H9 (cell line): ENCODE measurements at regions not wholly inside any gene's neighbourhood (a gene's known extent, or its start where the extent isn't known, plus 50 kb on each side); places are given as distances from the start of the nearest gene placed in this dataset.

ENCODE experiments used
- DNase-seq: peaks from one replicate; pipeline ENCODE4 v3.0.0-alpha.2; 2017
- H2AFZ ChIP-seq: one replicate; pipeline ENCODE4 v1.6.1; 2013; ENCODE audit warnings: mild to moderate bottlenecking, low read length, control low read depth, moderate library complexity
- H2AK5ac ChIP-seq: 2 replicates; pipeline ENCODE4 v1.6.1; 2013; ENCODE audit warnings: low read length, control low read depth, mixed read lengths; ENCODE audit not compliant: insufficient read length
- H2BK120ac ChIP-seq: one replicate; pipeline ENCODE4 v1.6.1; 2013; ENCODE audit warnings: low read depth, mild to moderate bottlenecking, low read length, control low read depth, inconsistent platforms; ENCODE audit not compliant: poor library complexity, severe bottlenecking
- H2BK12ac ChIP-seq: 2 replicates; pipeline ENCODE4 v1.6.1; 2013; ENCODE audit warnings: low read length, control low read depth, mixed read lengths, low read depth; ENCODE audit not compliant: insufficient read length
- H2BK15ac ChIP-seq: 2 replicates; pipeline ENCODE4 v1.6.1; 2013; ENCODE audit warnings: low read depth, low read length, control low read depth
- H2BK20ac ChIP-seq: one replicate; pipeline ENCODE4 v1.6.1; 2013; ENCODE audit warnings: low read depth, mild to moderate bottlenecking, low read length, control low read depth, inconsistent platforms; ENCODE audit not compliant: poor library complexity, severe bottlenecking
- H2BK5ac ChIP-seq: 2 replicates; pipeline ENCODE4 v1.6.1; 2013; ENCODE audit warnings: low read length, control low read depth, mixed read lengths; ENCODE audit not compliant: insufficient read length
- H3K14ac ChIP-seq: 2 replicates; pipeline ENCODE4 v1.6.1; 2013; ENCODE audit warnings: low read length, control low read depth; ENCODE audit not compliant: insufficient read depth
- H3K18ac ChIP-seq: 2 replicates; pipeline ENCODE4 v1.6.1; 2013; ENCODE audit warnings: low read depth, mild to moderate bottlenecking, mixed read lengths, low read length, control low read depth; ENCODE audit not compliant: insufficient read length
- H3K23ac ChIP-seq: 2 replicates; pipeline ENCODE4 v1.6.1; 2013; ENCODE audit warnings: low read length, control low read depth, mixed read lengths, low read depth; ENCODE audit not compliant: insufficient read length
- H3K23me2 ChIP-seq: 2 replicates; pipeline ENCODE4 v1.6.1; 2013; ENCODE audit warnings: low read depth, mild to moderate bottlenecking, mixed read lengths, low read length, control low read depth; ENCODE audit not compliant: insufficient read length, poor library complexity, severe bottlenecking
- H3K27ac ChIP-seq: 2 replicates; pipeline ENCODE4 v1.5.1; 2013; ENCODE audit warnings: low read length, control low read depth, mixed read lengths, low read depth; ENCODE audit not compliant: insufficient read length
- H3K27me3 ChIP-seq: 2 replicates; pipeline ENCODE4 v1.6.1; 2013; ENCODE audit warnings: low read length, control low read depth, inconsistent platforms; ENCODE audit not compliant: insufficient read depth
- H3K4ac ChIP-seq: 2 replicates; pipeline ENCODE4 v1.6.1; 2013; ENCODE audit warnings: low read depth, mild to moderate bottlenecking, control low read depth, inconsistent platforms, low read length, moderate library complexity
- H3K4me1 ChIP-seq: 2 replicates; pipeline ENCODE4 v1.6.1; 2013; ENCODE audit warnings: low read length, control low read depth, inconsistent platforms; ENCODE audit not compliant: insufficient read depth
- H3K4me2 ChIP-seq: 2 replicates; pipeline ENCODE4 v1.6.1; 2013; ENCODE audit warnings: low read length, control low read depth, mixed read lengths; ENCODE audit not compliant: insufficient read length, insufficient read depth
- H3K56ac ChIP-seq: 2 replicates; pipeline ENCODE4 v1.6.1; 2013; ENCODE audit warnings: low read depth, mild to moderate bottlenecking, mixed read lengths, low read length, control low read depth; ENCODE audit not compliant: insufficient read length
- H3K79me1 ChIP-seq: 2 replicates; pipeline ENCODE4 v1.6.1; 2013; ENCODE audit warnings: low read depth, mild to moderate bottlenecking, moderate library complexity, low read length, control low read depth, inconsistent platforms; ENCODE audit not compliant: insufficient read depth, poor library complexity, severe bottlenecking
- H3K79me2 ChIP-seq: 2 replicates; pipeline ENCODE4 v1.6.1; 2013; ENCODE audit warnings: low read length, control low read depth, inconsistent platforms; ENCODE audit not compliant: insufficient read depth
- H3K9ac ChIP-seq: 2 replicates; pipeline ENCODE4 v1.6.1; 2013; ENCODE audit warnings: low read length, control low read depth, mixed read lengths; ENCODE audit not compliant: insufficient read length; ENCODE audit errors: extremely low read depth
- H3K9me3 ChIP-seq: one replicate; pipeline ENCODE4 v1.6.1; 2013; ENCODE audit warnings: low read depth, low read length, inconsistent platforms; ENCODE audit not compliant: control insufficient read depth
- H3T11ph ChIP-seq: one replicate; pipeline ENCODE4 v1.6.1; 2013; ENCODE audit warnings: mild to moderate bottlenecking, low read length, control low read depth, inconsistent platforms
- H4K20me1 ChIP-seq: one replicate; pipeline ENCODE4 v1.6.1; 2013; ENCODE audit not compliant: control insufficient read depth, insufficient read length, insufficient read depth
- H4K5ac ChIP-seq: 2 replicates; pipeline ENCODE4 v1.6.1; 2013; ENCODE audit warnings: low read depth, mild to moderate bottlenecking, mixed read lengths, low read length, control low read depth; ENCODE audit not compliant: insufficient read length
- H4K8ac ChIP-seq: replicated peaks from 2 replicates; pipeline ENCODE4 v1.6.1; 2013; ENCODE audit warnings: low read length, control low read depth, mixed read lengths, low read depth; ENCODE audit not compliant: insufficient read length
- H4K91ac ChIP-seq: 2 replicates; pipeline ENCODE4 v1.6.1; 2013; ENCODE audit warnings: low read depth, mild to moderate bottlenecking, moderate library complexity, mixed read lengths, low read length, control low read depth; ENCODE audit not compliant: insufficient read length
- H3K27ac Mint-ChIP-seq, 3 experiments: 2 replicates in 2 of 3; 3 replicates in 1 of 3; pipeline ENCODE4 v1.8.0; 2020 to 2021; ENCODE audit warnings: mixed read lengths in 3 of 3, mild to moderate bottlenecking in 1 of 3, moderate library complexity in 1 of 3
- H3K27me3 Mint-ChIP-seq: 2 replicates; pipeline ENCODE4 v1.8.0; 2021; ENCODE audit warnings: low read depth, mild to moderate bottlenecking, moderate library complexity, mixed read lengths
- H3K36me3 Mint-ChIP-seq, 3 experiments: 2 replicates in 2 of 3; 3 replicates in 1 of 3; pipeline ENCODE4 v1.8.0; 2020 to 2021; ENCODE audit warnings: low read depth in 3 of 3, mixed read lengths in 3 of 3; ENCODE audit not compliant: insufficient read depth in 1 of 3
- H3K4me1 Mint-ChIP-seq, 2 experiments: 2 replicates each; pipeline ENCODE4 v1.8.0; 2020; ENCODE audit warnings: mixed read lengths in 2 of 2
- H3K4me3 Mint-ChIP-seq, 2 experiments: 2 replicates in 1 of 2; 3 replicates in 1 of 2; pipeline ENCODE4 v1.8.0; 2020 to 2021; ENCODE audit warnings: mild to moderate bottlenecking in 2 of 2, mixed read lengths in 2 of 2, moderate library complexity in 1 of 2
- H3K9me3 Mint-ChIP-seq, 2 experiments: 2 replicates in 1 of 2; 3 replicates in 1 of 2; pipeline ENCODE4 v1.8.0; 2020; ENCODE audit warnings: mild to moderate bottlenecking in 2 of 2, mixed read lengths in 2 of 2, moderate library complexity in 1 of 2
- WGBS: extraction: QIAGEN DNeasy Blood & Tissue Kit; methylation state at CpG from one replicate; pipeline ENCODE4 v1.1.7; 2013; ENCODE audit warnings: missing lambda C conversion rate, low lambda C conversion rate, mixed read lengths; ENCODE audit not compliant: insufficient read length; ENCODE audit errors: extremely low coverage; 5-methylcytosine and 5-hydroxymethylcytosine counted together
- TF ChIP-seq, protein P1 (sequence below): fragments of 200-600 bp; sonication (generic); conservative IDR thresholded peaks from 3 replicates; pipeline ENCODE4 v1.8.0; 2021; ENCODE audit warnings: antibody characterized with exemption, mild to moderate bottlenecking

DNA sequence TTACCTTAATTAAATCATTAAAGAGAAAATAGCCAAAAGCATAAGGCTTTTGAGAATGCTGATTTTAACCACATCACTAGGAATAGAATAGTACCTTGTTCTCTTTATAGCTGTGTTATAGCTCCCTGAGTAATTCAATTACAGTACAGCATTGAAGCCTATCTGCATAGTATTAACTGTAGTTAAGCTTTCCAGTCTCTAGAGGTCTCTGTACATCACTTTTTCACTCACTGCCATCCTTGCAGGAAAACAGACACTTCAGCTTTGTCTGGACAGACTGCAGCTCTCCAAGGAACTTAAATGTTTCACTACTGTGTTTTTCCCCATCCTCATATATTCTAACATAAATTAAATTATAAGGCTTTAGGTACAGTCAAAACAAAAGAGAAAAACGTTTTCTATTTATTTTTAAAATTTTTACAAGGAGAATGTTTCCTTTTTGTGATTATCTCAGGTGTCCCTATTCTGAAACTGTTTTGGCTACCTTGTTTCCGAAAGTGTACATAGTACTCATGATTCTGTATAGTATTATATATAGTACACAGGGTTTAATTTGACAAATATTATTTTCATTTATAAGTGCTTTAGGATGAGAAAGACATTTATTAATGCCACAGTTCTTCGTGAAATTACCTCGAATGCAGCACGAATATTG lies 407.9 kb downstream of the PCDH18 start:
- Histone ChIP-seq H4K8ac (no peak overlapping the region), H3K18ac (no peak overlapping the region), H3K23me2 (no peaks in the 10 kb centered on the region), H3T11ph (no peak overlapping the region), H4K91ac (no peak overlapping the region), H2AFZ (no peak overlapping the region), H3K4me2 (no peak overlapping the region), H3K9me3 (no peaks in the 10 kb centered on the region), H3K79me1 (no peaks in the 10 kb centered on the region), H3K4ac (no peak overlapping the region), H3K9ac (no peak overlapping the region), H3K79me2 (no peaks in the 10 kb centered on the region), H3K56ac (no peak overlapping the region), H2BK15ac (no peak overlapping the region), H4K5ac (no peak overlapping the region), H3K23ac (no peak overlapping the region), H2BK120ac (no peak overlapping the region), H2BK20ac (no peak overlapping the region), H3K27ac (no peak overlapping the region), H2AK5ac (no peak overlapping the region), H3K4me1 (no peaks in the 10 kb centered on the region), H3K27me3 (no peaks in the 10 kb centered on the region), H2BK12ac (no peak overlapping the region), H4K20me1 (no peaks in the 10 kb centered on the region), H2BK5ac (no peak overlapping the region), H3K14ac (no peak overlapping the region)
- Mint-ChIP-seq H3K36me3 (no peaks in the 10 kb centered on the region), H3K27ac (no peak overlapping the region), H3K4me3 (no peak overlapping the region), H3K9me3 (no peaks in the 10 kb centered on the region), H3K27me3 (no peaks in the 10 kb centered on the region), H3K4me1 (no peaks in the 10 kb centered on the region)
- TF ChIP-seq, protein P1, sequence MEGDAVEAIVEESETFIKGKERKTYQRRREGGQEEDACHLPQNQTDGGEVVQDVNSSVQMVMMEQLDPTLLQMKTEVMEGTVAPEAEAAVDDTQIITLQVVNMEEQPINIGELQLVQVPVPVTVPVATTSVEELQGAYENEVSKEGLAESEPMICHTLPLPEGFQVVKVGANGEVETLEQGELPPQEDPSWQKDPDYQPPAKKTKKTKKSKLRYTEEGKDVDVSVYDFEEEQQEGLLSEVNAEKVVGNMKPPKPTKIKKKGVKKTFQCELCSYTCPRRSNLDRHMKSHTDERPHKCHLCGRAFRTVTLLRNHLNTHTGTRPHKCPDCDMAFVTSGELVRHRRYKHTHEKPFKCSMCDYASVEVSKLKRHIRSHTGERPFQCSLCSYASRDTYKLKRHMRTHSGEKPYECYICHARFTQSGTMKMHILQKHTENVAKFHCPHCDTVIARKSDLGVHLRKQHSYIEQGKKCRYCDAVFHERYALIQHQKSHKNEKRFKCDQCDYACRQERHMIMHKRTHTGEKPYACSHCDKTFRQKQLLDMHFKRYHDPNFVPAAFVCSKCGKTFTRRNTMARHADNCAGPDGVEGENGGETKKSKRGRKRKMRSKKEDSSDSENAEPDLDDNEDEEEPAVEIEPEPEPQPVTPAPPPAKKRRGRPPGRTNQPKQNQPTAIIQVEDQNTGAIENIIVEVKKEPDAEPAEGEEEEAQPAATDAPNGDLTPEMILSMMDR = peak; percentile 73
- DNase-seq = no peak
- WGBS = no CpG with 5 or more reads among the region's 5 CpGs
